HG03571 (cell line): ENCODE measurements at regions not wholly inside any gene's neighbourhood (a gene's known extent, or its start where the extent isn't known, plus 50 kb on each side); places are given as distances from the start of the nearest gene placed in this dataset.

Experiments
- ATAC-seq: cut with Tn5 transposase; IDR thresholded peaks from one replicate; pipeline ENCODE4 v1.9.1; 2021; ENCODE audit not compliant: unreplicated experiment

GRCh38 chr9:78491402-78491801 lies 194.5 kb downstream of the PSAT1 start:
- no peak for ATAC-seq

DNA sequence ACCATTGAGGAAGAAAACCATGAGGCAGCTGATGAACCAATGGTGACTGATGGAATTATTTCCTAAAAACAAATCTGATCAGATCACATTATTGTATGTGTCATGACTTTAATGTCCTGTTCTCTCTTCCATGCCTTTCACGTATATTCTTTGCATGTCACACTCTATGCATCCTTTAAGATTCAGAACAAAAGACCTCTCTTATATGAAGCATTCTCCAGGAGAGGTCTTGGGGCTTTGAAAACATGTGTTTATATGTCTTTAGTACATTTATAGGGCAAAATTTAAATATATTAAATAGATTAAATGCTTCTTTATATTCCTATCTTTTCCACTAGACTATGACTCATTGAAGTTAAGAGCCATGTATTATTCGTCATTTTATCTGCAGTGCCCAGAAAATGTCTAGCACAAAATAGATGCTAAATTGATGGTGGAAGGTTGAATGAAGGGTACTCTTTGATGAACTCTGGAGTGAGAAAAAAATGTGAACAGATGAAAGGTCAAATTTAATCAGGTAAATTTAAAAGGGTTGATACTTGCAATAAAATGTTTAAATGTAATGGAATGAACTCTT lies 196.3 kb downstream of the PSAT1 start:
- no peak for ATAC-seq

DNA sequence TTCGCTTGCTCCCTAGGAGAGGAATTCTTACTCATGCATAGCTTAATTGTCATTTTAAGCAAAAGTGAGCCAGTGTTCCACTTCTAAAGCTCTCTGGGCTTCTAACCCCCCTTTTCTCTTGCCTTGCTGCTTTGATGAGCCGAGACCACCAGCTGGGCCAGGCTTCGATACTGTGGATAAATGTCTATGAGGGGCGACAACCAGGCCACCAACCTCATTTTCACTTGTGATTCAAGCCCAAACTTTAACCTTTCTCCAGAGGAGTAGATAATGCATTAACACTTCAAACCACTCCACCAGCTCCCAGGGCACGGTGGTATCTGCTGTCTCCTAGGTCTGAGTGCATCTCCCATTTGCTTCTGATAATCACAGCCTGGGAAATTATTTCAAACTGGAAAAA lies 205.6 kb downstream of the PSAT1 start:
- no peak for ATAC-seq

DNA sequence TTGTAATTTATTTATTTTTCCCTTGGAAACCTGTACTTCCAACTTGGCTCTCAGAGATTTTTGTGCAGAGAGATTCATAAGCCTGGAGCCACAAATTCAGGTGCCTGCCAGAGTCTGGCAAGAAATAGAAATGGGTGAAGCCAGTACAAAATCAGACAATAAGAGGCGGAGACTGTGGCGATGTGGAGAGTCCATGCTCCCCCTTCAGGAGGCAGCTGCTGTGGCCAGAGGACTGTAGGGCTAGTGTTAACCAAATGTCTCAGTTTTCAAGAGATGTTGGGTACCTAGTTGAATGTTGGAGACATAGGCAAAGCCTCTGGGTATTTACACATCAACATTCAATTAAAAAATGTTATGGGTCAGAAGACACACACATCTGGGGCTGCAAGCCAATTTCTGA lies 208.6 kb downstream of the PSAT1 start:
- no peak for ATAC-seq

DNA sequence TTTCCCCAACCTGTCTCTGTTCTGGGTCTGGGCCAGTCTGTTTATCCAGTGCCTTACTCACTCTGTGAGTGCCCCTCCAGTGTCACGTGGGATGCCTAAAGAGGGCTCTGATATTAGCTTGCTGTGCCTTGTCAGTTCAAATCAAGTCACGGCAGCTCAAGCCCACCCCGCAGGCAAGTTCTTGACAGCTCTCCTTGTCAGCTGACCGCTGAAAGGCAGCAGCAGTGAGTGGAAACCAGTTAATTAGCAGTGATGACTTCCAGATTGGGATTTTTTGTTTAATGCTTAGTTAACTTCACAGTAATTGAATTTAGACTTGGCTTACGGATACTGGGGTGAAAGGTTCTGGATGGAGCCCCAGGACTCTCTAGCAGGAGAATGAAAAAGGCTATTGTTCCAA lies 210.1 kb downstream of the PSAT1 start:
- no peak for ATAC-seq

DNA sequence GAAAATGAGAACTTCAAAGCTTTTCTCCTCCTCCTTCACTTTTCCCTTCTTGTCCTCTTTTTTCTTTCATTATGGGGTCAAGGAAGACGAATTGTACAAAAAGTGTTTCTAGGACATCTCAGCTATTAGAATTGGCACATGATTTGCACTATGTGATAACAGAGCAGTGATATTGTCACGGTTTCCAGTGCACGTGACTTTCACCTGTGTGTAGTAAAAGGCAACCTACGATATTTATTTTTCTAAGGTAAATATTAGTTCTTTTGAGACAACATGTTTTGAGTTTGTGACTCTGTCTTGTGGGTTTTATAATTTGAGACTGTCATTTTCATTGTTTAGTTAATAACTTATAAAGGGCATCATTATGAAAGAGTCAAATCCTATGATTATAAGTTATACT lies 213.1 kb downstream of the PSAT1 start:
- no peak for ATAC-seq

GRCh38 chr9:78515108-78515507 lies 218.2 kb downstream of the PSAT1 start:
- ATAC-seq = no peak

DNA sequence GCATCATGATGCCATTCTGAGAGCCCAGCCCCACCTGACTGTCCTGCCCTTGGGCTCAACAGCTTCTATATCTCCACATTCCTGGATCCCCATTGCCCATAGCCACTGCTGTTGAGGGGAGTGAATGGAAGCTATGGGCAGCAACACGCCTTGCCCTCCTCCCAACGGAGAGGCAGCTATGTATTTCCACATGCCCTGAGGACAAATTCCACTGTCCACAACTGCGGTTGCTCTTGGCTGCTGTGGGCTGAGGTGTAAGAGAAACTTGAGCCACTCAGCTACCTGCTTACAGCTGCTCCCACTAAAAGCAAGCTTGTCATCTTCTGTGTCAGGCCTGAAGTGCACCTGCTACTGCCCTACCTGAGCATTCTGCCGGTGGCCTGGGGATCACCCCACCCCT lies 222.9 kb downstream of the PSAT1 start:
- ATAC-seq = no peak

DNA sequence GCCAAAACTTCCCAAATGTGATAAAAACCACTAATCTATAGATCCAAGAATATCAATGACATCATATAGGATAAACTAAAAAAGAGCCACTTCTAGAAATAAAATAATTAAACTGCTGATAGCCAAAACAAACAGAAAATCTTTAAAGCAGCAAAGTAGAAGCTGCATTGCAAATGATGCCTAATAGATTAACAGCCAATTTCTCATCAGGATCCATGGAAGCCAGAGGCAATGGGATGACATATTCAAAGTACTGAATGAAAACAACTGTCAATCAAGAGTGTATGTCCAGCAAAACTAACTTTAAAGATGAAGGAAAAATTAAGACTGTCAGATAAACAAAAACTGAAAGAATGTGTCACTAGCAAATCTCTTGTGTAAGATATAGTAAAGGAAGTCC lies 224.8 kb downstream of the PSAT1 start:
- no peak for ATAC-seq

- no peak for ATAC-seq
Observed at GRCh38 chr9:78525986-78526560, 229.1 kb downstream of the PSAT1 start.

GRCh38 chr9:78533500-78533899 lies 236.6 kb downstream of the PSAT1 start:
- no peak for ATAC-seq

GRCh38 chr9:78539188-78539587 lies 242.3 kb downstream of the PSAT1 start:
- ATAC-seq = no peak

DNA sequence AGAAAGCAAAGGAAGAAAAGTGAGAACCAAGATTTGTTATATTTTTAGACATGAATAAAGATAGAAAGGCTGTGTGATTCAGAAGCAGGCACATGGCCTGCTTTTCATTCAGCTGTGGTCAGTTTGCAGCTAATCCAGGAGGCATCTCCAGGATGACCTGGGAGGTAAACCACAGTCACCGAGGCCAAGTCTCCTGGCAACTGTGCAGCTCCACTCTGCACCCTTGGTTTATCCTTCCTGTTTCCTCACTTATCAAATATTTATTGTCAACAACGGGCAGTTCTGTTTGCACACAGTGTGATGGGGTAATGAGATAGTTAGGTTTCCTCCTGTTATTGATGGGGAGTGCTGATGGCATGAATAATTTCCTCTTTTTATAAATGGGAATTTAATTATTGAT lies 243.0 kb downstream of the PSAT1 start:
- no peak for ATAC-seq

DNA sequence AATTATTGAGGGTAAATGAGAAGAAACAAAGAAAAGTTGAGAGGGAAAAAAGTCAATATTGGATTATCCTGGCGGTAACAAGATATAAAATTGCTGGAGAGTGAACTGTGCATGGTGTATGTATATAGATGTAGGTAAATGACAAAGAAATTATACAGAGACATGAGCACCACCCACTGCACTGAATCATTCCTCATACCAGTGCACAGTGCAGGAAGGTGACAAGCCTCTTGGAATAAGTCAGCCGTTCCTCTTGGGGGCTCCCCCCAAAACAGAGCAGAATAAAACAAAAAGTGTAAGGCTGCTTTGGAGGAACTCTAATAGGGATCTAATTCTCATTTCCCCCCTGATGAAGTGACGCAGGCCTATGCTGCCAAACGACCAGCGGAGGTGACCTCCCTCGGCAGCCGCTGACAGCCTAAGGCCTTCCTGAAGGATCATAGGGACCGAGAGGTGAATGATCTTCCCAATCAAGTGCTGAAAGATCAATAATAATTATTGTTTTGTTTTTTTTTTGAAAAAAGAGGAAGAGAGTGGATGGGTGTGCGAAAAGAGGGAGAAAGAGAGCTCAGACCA lies 245.0 kb downstream of the PSAT1 start:
- ATAC-seq = no peak

GRCh38 chr9:78542491-78543181 lies 245.7 kb downstream of the PSAT1 start:
- ATAC-seq = no peak

- no peak for ATAC-seq
Observed at GRCh38 chr9:78543353-78543752, 246.4 kb downstream of the PSAT1 start.

- no peak for ATAC-seq
Observed at GRCh38 chr9:78544230-78544629, 247.3 kb downstream of the PSAT1 start.

DNA sequence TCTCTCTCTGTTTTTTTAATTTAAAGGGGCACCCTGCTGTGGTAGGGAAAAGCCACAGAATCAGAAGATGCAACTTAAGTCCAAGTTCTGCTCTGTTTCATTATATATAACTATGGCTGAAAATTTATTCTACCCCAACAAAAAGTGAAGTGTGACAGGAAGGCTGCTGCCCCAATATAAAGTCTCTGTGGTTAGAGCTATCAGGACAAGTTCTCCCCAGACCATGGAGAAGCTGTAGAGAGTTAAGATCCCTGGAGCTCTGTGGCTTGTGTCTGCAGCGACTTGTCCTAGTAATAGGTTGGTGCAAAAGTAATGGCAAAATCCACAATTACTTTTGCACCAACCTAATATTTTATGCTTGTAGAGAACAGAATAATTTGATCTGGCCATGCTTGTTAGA lies 250.9 kb downstream of the PSAT1 start:
- no peak for ATAC-seq

DNA sequence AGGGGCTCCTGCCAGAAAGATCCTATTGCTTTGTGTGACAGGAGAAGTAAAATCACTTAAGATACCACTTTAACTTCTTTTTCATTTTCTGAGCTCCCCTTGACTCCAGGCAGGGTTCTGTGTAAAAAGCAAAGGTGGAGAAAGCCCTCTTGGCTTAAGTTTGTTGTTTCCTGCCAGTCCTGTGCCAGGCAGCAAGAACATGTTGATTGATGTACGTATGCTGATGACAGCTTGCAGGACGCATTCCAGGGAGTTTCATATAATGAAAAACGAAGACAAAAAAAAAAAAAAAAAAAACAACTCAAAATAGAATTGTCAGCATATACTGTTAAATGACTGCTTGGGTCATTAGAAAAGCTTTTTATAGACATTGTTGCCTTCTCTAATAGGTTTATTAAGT lies 251.7 kb downstream of the PSAT1 start:
- no peak for ATAC-seq

DNA sequence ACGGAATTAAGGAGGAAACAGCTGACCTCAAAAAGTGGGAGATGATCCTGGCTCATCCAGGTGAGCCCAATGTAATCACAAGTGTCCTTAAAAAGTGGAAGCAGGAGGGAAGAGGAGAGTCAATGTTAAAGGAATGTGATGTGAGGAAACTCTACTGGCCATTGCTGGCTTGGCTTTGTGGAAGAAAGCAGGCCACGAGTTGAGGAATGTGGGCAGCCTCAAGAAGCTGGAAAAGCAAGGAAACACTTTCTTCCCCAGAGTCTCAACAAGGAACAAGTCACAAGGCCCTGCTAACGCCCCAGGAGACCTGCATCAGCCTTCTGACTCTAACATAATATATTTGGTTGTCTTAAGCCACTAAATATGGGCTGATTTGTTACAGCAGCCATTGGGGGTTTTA lies 252.8 kb downstream of the PSAT1 start:
- ATAC-seq = no peak

DNA sequence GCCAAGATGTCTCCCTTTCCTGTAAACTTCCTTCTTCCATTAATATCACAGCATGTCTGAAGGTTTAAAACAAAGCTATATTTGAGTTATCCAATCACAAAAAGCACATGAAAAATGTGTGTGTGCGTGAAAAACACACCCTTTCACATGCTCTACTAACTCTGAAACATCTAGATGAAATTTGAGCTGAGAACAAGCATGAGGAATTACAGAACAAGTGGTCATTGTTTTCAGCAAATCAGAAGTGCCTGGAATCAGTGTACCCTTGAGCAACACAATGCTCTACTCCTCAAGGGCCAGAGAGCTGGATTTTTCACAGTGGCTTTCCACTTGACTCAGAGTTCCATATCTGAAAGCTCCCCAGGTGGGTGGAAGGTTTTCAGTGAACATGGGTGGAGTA lies 255.9 kb downstream of the PSAT1 start:
- ATAC-seq = no peak

GRCh38 chr9:78557540-78557939 lies 260.6 kb downstream of the PSAT1 start:
- ATAC-seq = no peak
